Panc1 (cell line): ENCODE measurements at regions not wholly inside any gene's neighbourhood (a gene's known extent, or its start where the extent isn't known, plus 50 kb on each side); places are given as distances from the start of the nearest gene placed in this dataset.

Experiments used
- POLR2AphosphoS5 ChIP-seq: IDR thresholded peaks from 2 replicates; pipeline ENCODE4 v1.6.1; 2012; ENCODE audit warnings: mild to moderate bottlenecking, low read depth, low read length, moderate library complexity
- SIN3A ChIP-seq: IDR thresholded peaks from 2 replicates; pipeline ENCODE4 v1.6.1; 2012; ENCODE audit warnings: low read depth, mild to moderate bottlenecking, low read length, moderate library complexity, borderline replicate concordance; ENCODE audit not compliant: insufficient read depth
- TF ChIP-seq, protein P1 (sequence below): fragments of 450-650 bp; IDR thresholded peaks from 2 replicates; pipeline ENCODE4 v1.5.1; 2017; ENCODE audit warnings: mild to moderate bottlenecking
- TF ChIP-seq, protein P2 (sequence below), 2 experiments: IDR thresholded peaks; 2 replicates each; pipeline ENCODE4 v1.6.1; 2011 to 2012; ENCODE audit warnings: low read depth in 2 of 2, control low read depth in 1 of 2, low read length in 1 of 2, mild to moderate bottlenecking in 1 of 2, moderate library complexity in 1 of 2; ENCODE audit not compliant: insufficient read depth in 1 of 2

DNA sequence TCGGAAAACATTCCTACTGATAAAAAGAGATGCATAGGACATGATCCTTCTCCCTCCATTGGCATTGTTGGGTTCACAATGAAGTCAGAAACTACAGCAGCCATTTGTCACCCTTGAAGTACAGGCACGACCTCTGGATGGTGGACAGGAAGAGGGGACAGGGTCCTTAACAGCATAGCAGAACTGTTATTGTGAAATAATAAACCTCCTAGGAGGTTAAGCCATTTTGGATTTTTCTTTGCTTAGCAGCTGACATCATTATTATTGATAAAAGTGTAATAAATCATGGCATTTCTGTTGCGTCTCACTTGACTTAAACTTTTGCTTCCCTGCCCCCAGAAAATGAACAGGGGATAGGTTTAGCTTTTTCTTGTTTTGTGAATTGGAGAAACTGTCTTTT is 134.3 kb upstream of the SASH1 start:
- TF ChIP-seq, protein P1, sequence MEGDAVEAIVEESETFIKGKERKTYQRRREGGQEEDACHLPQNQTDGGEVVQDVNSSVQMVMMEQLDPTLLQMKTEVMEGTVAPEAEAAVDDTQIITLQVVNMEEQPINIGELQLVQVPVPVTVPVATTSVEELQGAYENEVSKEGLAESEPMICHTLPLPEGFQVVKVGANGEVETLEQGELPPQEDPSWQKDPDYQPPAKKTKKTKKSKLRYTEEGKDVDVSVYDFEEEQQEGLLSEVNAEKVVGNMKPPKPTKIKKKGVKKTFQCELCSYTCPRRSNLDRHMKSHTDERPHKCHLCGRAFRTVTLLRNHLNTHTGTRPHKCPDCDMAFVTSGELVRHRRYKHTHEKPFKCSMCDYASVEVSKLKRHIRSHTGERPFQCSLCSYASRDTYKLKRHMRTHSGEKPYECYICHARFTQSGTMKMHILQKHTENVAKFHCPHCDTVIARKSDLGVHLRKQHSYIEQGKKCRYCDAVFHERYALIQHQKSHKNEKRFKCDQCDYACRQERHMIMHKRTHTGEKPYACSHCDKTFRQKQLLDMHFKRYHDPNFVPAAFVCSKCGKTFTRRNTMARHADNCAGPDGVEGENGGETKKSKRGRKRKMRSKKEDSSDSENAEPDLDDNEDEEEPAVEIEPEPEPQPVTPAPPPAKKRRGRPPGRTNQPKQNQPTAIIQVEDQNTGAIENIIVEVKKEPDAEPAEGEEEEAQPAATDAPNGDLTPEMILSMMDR = no peak
- TF ChIP-seq POLR2AphosphoS5 = no peak
- TF ChIP-seq, protein P2, sequence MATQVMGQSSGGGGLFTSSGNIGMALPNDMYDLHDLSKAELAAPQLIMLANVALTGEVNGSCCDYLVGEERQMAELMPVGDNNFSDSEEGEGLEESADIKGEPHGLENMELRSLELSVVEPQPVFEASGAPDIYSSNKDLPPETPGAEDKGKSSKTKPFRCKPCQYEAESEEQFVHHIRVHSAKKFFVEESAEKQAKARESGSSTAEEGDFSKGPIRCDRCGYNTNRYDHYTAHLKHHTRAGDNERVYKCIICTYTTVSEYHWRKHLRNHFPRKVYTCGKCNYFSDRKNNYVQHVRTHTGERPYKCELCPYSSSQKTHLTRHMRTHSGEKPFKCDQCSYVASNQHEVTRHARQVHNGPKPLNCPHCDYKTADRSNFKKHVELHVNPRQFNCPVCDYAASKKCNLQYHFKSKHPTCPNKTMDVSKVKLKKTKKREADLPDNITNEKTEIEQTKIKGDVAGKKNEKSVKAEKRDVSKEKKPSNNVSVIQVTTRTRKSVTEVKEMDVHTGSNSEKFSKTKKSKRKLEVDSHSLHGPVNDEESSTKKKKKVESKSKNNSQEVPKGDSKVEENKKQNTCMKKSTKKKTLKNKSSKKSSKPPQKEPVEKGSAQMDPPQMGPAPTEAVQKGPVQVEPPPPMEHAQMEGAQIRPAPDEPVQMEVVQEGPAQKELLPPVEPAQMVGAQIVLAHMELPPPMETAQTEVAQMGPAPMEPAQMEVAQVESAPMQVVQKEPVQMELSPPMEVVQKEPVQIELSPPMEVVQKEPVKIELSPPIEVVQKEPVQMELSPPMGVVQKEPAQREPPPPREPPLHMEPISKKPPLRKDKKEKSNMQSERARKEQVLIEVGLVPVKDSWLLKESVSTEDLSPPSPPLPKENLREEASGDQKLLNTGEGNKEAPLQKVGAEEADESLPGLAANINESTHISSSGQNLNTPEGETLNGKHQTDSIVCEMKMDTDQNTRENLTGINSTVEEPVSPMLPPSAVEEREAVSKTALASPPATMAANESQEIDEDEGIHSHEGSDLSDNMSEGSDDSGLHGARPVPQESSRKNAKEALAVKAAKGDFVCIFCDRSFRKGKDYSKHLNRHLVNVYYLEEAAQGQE (IDR thresholded peaks at IDR 0.05; ENCODE audit: insufficient read depth in 1 of 2, low read depth in 2 of 2, low read length in 1 of 2) = no peak
- no peak for TF ChIP-seq SIN3A
